ENCODE measurements at regions not wholly inside any gene's neighbourhood (a gene's known extent, or its start where the extent isn't known, plus 50 kb on each side); places are given as distances from the start of the nearest gene placed in this dataset.

DNA sequence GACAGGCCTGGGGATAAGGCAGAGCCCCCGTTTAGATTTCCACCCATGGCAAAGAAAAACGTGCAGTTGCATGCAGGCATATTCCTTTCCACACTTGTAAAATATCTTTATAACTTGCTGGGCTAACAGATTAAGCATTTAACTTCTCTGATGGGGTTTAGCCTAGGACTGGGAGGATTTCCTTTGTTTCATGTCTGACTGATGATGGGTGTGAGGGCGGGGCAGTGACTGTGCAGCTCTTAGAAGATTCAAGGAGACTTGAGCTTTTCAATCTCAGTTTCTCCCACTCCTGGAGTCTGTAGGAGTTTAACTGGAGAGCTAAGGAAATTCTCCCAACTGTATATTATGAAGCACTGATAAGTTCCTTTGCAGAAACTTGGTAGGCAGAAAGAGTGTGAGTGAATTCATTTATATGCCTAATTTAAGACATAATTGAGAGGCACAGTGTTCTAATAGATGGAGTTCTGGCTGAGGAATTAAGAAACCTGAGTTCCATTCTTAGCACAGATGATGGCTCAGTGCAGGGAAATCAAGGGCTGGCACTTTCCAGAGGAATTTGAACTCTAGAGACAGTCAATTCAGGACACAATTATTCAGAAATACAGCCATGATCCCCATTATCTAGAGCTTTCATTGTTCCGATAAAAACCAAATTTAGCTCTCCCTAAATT lies 214.6 kb upstream of the CNR1 start:
- TF ChIP-seq CTCF (IDR thresholded peaks at IDR 0.05) (no peak), POLR2A (IDR thresholded peaks at IDR 0.05) (no peak)
- peaks cover 36 to 41% of the 10 kb centered on the region in 2 donors for H3K4me1 ChIP-seq (replicated peaks in 1 of 2)
- H3K4me3 ChIP-seq, result no peak overlapping the region
- H3K36me3 ChIP-seq (replicated peaks in 1 of 2), result no peaks in the 10 kb centered on the region
- H3K27me3 ChIP-seq, result no peaks in the 10 kb centered on the region
- peak overlapping the region in 4 of 5 donors; percentile 4 to 60 (median 37) for H3K27ac ChIP-seq
- H3K9me3 ChIP-seq (replicated peaks in 1 of 3), result no peaks in the 10 kb centered on the region
- intact Hi-C loops (cut with DNase I), result no loop called here
- no peak for DNase-seq
- WGBS, 4 donors, result 58 to 70% (median 64%) methylated on average over 4 of the region's 4 CpGs

- Histone ChIP-seq H3K4me1 (replicated peaks in 1 of 2) (peaks cover 36 to 41% of the 10 kb centered on the region in 2 donors), H3K9me3 (replicated peaks in 1 of 3) (no peaks in the 10 kb centered on the region), H3K36me3 (replicated peaks in 1 of 2) (no peaks in the 10 kb centered on the region), H3K4me3 (no peak overlapping the region), H3K27me3 (no peaks in the 10 kb centered on the region), H3K27ac (peak overlapping the region in 4 of 5 donors; percentile 24 to 60 (median 40))
- no peak for TF ChIP-seq CTCF (IDR thresholded peaks at IDR 0.05)
- no peak for TF ChIP-seq POLR2A (IDR thresholded peaks at IDR 0.05)
- intact Hi-C loops (cut with DNase I), result no loop called here
- 4 to 13% (median 9%) methylated on average over 2 of the region's 2 CpGs for whole genome bisulfite sequencing, 4 donors
- peak; percentile 49 to 90 (median 80) for DNase-seq
Observed at GRCh38 chr6:88380083-88380482, 213.9 kb upstream of the CNR1 start.

GRCh38 chr6:88378639-88379038 lies 212.5 kb upstream of the CNR1 start:
- intact Hi-C loops (cut with DNase I), result no loop called here
- Histone ChIP-seq H3K9me3 (replicated peaks in 1 of 3) (no peaks in the 10 kb centered on the region), H3K4me3 (no peak overlapping the region), H3K27ac (peak overlapping the region in 1 of 5 donors; percentile 78), H3K27me3 (no peaks in the 10 kb centered on the region), H3K36me3 (replicated peaks in 1 of 2) (no peaks in the 10 kb centered on the region), H3K4me1 (replicated peaks in 1 of 2) (peaks cover 36 to 41% of the 10 kb centered on the region in 2 donors)
- TF ChIP-seq POLR2A (IDR thresholded peaks at IDR 0.05) (no peak), CTCF (IDR thresholded peaks at IDR 0.05) (no peak)
- no peak for DNase-seq
- 91 to 97% (median 93%) methylated on average over 4 of the region's 4 CpGs for WGBS, 4 donors

DNA sequence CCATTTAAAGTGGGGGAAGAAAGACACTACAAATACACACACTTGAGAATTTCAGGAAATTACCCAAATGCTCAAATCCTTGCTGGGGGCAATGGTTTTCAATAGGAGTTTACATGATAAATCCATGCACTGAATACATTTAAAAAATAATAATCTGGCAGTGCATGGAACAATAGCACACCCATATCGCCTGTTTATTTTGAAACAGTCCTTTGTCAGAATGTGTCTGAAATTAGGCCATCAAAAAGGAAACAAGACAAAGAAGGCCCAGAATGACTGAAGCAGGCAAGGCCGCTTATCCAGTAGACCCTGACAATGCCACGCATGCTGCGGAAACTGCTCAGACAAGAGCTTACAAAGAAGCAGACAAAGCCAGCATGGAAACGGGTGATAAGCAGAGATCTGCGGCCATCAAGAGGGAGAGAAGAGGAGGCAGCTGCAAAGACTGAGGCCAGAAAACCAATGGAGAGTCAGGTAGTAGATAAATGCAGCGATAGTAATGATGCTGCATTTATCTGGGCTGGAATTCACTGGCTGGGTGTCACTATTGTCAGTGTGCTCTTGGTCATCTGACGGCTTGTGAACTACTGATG lies 211.9 kb upstream of the CNR1 start:
- no peaks in the 10 kb centered on the region for H3K36me3 ChIP-seq (replicated peaks in 1 of 2)
- H3K27ac ChIP-seq, result peak overlapping the region in 3 of 5 donors; percentile 75 to 88 (median 78)
- intact Hi-C loops (cut with DNase I), result no loop called here
- TF ChIP-seq POLR2A (IDR thresholded peaks at IDR 0.05), result no peak
- TF ChIP-seq CTCF (IDR thresholded peaks at IDR 0.05), result no peak
- H3K4me3 ChIP-seq, result no peak overlapping the region
- no peaks in the 10 kb centered on the region for H3K27me3 ChIP-seq
- WGBS, 4 donors, result 84 to 91% (median 88%) methylated on average over 8 of the region's 8 CpGs
- no peak for DNase-seq
- no peaks in the 10 kb centered on the region for H3K9me3 ChIP-seq (replicated peaks in 1 of 3)
- H3K4me1 ChIP-seq (replicated peaks in 1 of 2), result peaks cover 36 to 41% of the 10 kb centered on the region in 2 donors
